ENCODE measurements at regions not wholly inside any gene's neighbourhood (a gene's known extent, or its start where the extent isn't known, plus 50 kb on each side); places are given as distances from the start of the nearest gene placed in this dataset.

DNA sequence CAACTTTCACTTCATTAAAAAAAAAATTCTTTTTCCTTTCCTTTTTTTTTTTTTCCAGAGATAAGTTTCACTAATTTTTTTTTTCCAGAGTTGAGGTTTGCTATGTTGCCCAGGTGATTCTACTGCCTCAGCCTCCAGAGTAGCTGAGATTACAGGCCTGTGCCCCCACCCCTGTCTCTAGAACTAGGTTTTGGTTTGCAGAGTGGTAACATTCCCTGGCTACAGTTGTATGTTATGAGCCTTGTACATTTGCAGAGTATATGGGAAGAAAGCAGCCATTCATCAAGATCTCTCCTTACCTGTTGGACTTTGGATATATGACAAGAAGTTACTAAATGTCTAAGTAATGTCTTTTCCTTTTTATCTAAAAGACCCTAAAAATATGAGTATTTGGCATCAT, 298.4 kb downstream of the MYCN start:
- H3K27me3 ChIP-seq (ENCODE audit: control insufficient read depth in 4 of 4, insufficient read depth in 4 of 4, low read length in 3 of 4) = peaks cover 0 to 2% (median 0%) of the 10 kb centered on the region in 4 donors
- H3K4me1 ChIP-seq (ENCODE audit: control insufficient read depth in 4 of 4, insufficient read depth in 4 of 4, low read length in 3 of 4) = no peaks in the 10 kb centered on the region
- H3K27ac ChIP-seq (ENCODE audit: low read depth in 1 of 2, low read length in 2 of 2) = no peak overlapping the region
- no peak for DNase-seq (ENCODE audit: low spot score)
- no peak overlapping the region for H3K4me3 ChIP-seq (ENCODE audit: low read depth in 1 of 3, low read length in 3 of 3)
- no peaks in the 10 kb centered on the region for H3K9me3 ChIP-seq (ENCODE audit: control insufficient read depth in 4 of 4, low read length in 3 of 4)
- H3K9ac ChIP-seq (ENCODE audit: low read depth in 1 of 2, low read length in 2 of 2) = no peak overlapping the region
- no peaks in the 10 kb centered on the region for H3K36me3 ChIP-seq (ENCODE audit: control insufficient read depth in 4 of 4, insufficient read depth in 3 of 4, low read depth in 1 of 4, low read length in 3 of 4)
- TF ChIP-seq RAD21 (IDR thresholded peaks at IDR 0.05) (no peak), EGR1 (IDR thresholded peaks at IDR 0.05; ENCODE audit: low read depth in 2 of 2) (no peak), SP1 (IDR thresholded peaks at IDR 0.05) (no peak), JUND (IDR thresholded peaks at IDR 0.05) (no peak), FOXA2 (IDR thresholded peaks at IDR 0.05) (no peak), HNF4A (conservative IDR thresholded peaks at IDR 0.05) (no peak), GABPA (IDR thresholded peaks at IDR 0.05 in 1 of 2, conservative IDR thresholded peaks at IDR 0.05 in 1 of 2) (no peak), YY1 (IDR thresholded peaks at IDR 0.05) (no peak), NR2F2 (IDR thresholded peaks at IDR 0.05) (no peak), TAF1 (conservative IDR thresholded peaks at IDR 0.05) (no peak), HNF4G (IDR thresholded peaks at IDR 0.05) (no peak), FOXA1 (IDR thresholded peaks at IDR 0.05) (no peak)
- TF ChIP-seq, protein P1, sequence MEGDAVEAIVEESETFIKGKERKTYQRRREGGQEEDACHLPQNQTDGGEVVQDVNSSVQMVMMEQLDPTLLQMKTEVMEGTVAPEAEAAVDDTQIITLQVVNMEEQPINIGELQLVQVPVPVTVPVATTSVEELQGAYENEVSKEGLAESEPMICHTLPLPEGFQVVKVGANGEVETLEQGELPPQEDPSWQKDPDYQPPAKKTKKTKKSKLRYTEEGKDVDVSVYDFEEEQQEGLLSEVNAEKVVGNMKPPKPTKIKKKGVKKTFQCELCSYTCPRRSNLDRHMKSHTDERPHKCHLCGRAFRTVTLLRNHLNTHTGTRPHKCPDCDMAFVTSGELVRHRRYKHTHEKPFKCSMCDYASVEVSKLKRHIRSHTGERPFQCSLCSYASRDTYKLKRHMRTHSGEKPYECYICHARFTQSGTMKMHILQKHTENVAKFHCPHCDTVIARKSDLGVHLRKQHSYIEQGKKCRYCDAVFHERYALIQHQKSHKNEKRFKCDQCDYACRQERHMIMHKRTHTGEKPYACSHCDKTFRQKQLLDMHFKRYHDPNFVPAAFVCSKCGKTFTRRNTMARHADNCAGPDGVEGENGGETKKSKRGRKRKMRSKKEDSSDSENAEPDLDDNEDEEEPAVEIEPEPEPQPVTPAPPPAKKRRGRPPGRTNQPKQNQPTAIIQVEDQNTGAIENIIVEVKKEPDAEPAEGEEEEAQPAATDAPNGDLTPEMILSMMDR (IDR thresholded peaks at IDR 0.05; ENCODE audit: low read depth, low read length, missing input control) = no peak
- TF ChIP-seq, protein P2, sequence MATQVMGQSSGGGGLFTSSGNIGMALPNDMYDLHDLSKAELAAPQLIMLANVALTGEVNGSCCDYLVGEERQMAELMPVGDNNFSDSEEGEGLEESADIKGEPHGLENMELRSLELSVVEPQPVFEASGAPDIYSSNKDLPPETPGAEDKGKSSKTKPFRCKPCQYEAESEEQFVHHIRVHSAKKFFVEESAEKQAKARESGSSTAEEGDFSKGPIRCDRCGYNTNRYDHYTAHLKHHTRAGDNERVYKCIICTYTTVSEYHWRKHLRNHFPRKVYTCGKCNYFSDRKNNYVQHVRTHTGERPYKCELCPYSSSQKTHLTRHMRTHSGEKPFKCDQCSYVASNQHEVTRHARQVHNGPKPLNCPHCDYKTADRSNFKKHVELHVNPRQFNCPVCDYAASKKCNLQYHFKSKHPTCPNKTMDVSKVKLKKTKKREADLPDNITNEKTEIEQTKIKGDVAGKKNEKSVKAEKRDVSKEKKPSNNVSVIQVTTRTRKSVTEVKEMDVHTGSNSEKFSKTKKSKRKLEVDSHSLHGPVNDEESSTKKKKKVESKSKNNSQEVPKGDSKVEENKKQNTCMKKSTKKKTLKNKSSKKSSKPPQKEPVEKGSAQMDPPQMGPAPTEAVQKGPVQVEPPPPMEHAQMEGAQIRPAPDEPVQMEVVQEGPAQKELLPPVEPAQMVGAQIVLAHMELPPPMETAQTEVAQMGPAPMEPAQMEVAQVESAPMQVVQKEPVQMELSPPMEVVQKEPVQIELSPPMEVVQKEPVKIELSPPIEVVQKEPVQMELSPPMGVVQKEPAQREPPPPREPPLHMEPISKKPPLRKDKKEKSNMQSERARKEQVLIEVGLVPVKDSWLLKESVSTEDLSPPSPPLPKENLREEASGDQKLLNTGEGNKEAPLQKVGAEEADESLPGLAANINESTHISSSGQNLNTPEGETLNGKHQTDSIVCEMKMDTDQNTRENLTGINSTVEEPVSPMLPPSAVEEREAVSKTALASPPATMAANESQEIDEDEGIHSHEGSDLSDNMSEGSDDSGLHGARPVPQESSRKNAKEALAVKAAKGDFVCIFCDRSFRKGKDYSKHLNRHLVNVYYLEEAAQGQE (IDR thresholded peaks at IDR 0.05) = no peak
- TF ChIP-seq, protein P3, sequence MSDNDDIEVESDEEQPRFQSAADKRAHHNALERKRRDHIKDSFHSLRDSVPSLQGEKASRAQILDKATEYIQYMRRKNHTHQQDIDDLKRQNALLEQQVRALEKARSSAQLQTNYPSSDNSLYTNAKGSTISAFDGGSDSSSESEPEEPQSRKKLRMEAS (IDR thresholded peaks at IDR 0.05) = no peak
- TF ChIP-seq, protein P4, sequence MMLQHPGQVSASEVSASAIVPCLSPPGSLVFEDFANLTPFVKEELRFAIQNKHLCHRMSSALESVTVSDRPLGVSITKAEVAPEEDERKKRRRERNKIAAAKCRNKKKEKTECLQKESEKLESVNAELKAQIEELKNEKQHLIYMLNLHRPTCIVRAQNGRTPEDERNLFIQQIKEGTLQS (IDR thresholded peaks at IDR 0.05) = no peak

DNA sequence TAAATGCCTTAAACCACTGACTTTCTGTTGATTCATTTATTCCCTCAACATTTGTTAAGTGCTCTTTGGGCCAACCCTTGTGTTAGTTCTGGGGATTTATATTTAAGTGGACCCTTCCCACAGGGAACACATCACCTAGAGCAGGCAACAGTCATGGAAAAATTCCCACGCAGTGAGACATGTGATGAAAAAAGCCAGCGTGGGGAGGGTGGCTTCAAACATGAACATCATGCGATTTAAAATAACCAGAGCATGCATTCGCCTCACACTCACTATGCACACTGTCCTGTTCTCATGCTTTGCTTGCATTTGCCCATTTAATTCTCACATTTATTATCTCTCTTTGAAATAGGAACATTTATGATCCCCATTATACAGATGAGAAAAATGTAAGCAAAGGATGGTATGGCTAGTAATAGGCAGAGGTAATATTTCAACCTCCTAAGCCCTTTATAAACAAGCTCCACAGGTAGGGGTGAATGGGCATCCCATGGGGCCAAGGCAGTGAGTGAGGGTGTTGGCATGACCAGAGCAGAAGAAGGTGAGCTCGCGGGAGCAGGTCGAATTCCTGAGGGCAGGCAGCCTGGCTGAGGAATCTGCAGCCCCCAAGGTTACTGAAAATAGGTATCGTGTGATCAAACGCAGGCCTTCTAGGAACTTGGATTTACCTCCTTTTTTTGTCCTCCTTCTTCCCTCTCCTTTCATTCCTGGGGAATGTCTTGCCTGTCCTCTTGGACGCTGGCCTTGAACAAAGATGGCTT, 297.8 kb downstream of the MYCN start:
- H3K9ac ChIP-seq (ENCODE audit: low read depth in 1 of 2, low read length in 2 of 2) = no peak overlapping the region
- no peaks in the 10 kb centered on the region for H3K9me3 ChIP-seq (ENCODE audit: control insufficient read depth in 4 of 4, low read length in 3 of 4)
- H3K27me3 ChIP-seq (ENCODE audit: control insufficient read depth in 4 of 4, insufficient read depth in 4 of 4, low read length in 3 of 4) = peaks cover 0 to 2% (median 0%) of the 10 kb centered on the region in 4 donors
- H3K4me3 ChIP-seq (ENCODE audit: low read depth in 1 of 3, low read length in 3 of 3) = no peak overlapping the region
- no peaks in the 10 kb centered on the region for H3K36me3 ChIP-seq (ENCODE audit: control insufficient read depth in 4 of 4, insufficient read depth in 3 of 4, low read depth in 1 of 4, low read length in 3 of 4)
- no peak for DNase-seq (ENCODE audit: low spot score)
- no peaks in the 10 kb centered on the region for H3K4me1 ChIP-seq (ENCODE audit: control insufficient read depth in 4 of 4, insufficient read depth in 4 of 4, low read length in 3 of 4)
- WGBS = 83% methylated on average over 10 of the region's 10 CpGs
- H3K27ac ChIP-seq (ENCODE audit: low read depth in 1 of 2, low read length in 2 of 2) = no peak overlapping the region
- TF ChIP-seq, protein P3 (IDR thresholded peaks at IDR 0.05) = no peak
- TF ChIP-seq HNF4A (conservative IDR thresholded peaks at IDR 0.05) = no peak
- no peak for TF ChIP-seq FOXA1 (IDR thresholded peaks at IDR 0.05)
- TF ChIP-seq HNF4G (IDR thresholded peaks at IDR 0.05) = no peak
- no peak for TF ChIP-seq YY1 (IDR thresholded peaks at IDR 0.05)
- no peak for TF ChIP-seq GABPA (IDR thresholded peaks at IDR 0.05 in 1 of 2, conservative IDR thresholded peaks at IDR 0.05 in 1 of 2)
- TF ChIP-seq, protein P2 (IDR thresholded peaks at IDR 0.05) = no peak
- no peak for TF ChIP-seq TAF1 (conservative IDR thresholded peaks at IDR 0.05)
- no peak for TF ChIP-seq NR2F2 (IDR thresholded peaks at IDR 0.05)
- no peak for TF ChIP-seq RAD21 (IDR thresholded peaks at IDR 0.05)
- TF ChIP-seq, protein P5, sequence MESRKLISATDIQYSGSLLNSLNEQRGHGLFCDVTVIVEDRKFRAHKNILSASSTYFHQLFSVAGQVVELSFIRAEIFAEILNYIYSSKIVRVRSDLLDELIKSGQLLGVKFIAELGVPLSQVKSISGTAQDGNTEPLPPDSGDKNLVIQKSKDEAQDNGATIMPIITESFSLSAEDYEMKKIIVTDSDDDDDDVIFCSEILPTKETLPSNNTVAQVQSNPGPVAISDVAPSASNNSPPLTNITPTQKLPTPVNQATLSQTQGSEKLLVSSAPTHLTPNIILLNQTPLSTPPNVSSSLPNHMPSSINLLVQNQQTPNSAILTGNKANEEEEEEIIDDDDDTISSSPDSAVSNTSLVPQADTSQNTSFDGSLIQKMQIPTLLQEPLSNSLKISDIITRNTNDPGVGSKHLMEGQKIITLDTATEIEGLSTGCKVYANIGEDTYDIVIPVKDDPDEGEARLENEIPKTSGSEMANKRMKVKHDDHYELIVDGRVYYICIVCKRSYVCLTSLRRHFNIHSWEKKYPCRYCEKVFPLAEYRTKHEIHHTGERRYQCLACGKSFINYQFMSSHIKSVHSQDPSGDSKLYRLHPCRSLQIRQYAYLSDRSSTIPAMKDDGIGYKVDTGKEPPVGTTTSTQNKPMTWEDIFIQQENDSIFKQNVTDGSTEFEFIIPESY (IDR thresholded peaks at IDR 0.05) = no peak
- no peak for TF ChIP-seq SP1 (IDR thresholded peaks at IDR 0.05)
- TF ChIP-seq, protein P4 (IDR thresholded peaks at IDR 0.05) = no peak
- TF ChIP-seq JUND (IDR thresholded peaks at IDR 0.05) = no peak
- no peak for TF ChIP-seq EGR1 (IDR thresholded peaks at IDR 0.05; ENCODE audit: low read depth in 2 of 2)
